Spleen (tissue), 11 donors: ENCODE measurements at regions not wholly inside any gene's neighbourhood (a gene's known extent, or its start where the extent isn't known, plus 50 kb on each side); places are given as distances from the start of the nearest gene placed in this dataset.

Experiments used
- DNase-seq: peaks from one replicate; pipeline ENCODE4 v3.0.0-alpha.2; 2020
- H3K27ac ChIP-seq, 8 donors: fragments of 200-600 bp; sonication (generic) in 7 of 8; 1 replicate in 4 of 8; 2 replicates in 4 of 8; pipeline versions ENCODE4 v1.5.0 to v1.8.0; 2016 to 2021; ENCODE audit warnings: inconsistent platforms in 4 of 8, mild to moderate bottlenecking in 4 of 8, moderate library complexity in 1 of 8
- H3K27me3 ChIP-seq, 7 donors: fragments of 200-600 bp; sonication (generic) in 6 of 7; replicated peaks in 1 of 7; 1 replicate in 4 of 7; 2 replicates in 3 of 7; pipeline versions ENCODE4 v1.5.0 to v1.8.0; 2016 to 2021; ENCODE audit warnings: inconsistent platforms in 3 of 7, mild to moderate bottlenecking in 1 of 7
- H3K36me3 ChIP-seq, 6 donors: fragments of 200-600 bp; sonication (generic) in 5 of 6; 1 replicate in 4 of 6; 2 replicates in 2 of 6; pipeline versions ENCODE4 v1.5.0 to v1.8.0; 2016 to 2021; ENCODE audit warnings: inconsistent platforms in 2 of 6
- H3K4me1 ChIP-seq, 6 donors: fragments of 200-600 bp; sonication (generic) in 5 of 6; 1 replicate in 3 of 6; 2 replicates in 3 of 6; pipeline versions ENCODE4 v1.5.0 to v1.8.0; 2016 to 2021; ENCODE audit warnings: inconsistent platforms in 3 of 6
- H3K4me3 ChIP-seq, 8 donors: fragments of 200-600 bp; sonication (generic) in 7 of 8; 1 replicate in 4 of 8; 2 replicates in 4 of 8; pipeline versions ENCODE4 v1.5.0 to v1.8.0; 2016 to 2021; ENCODE audit warnings: inconsistent platforms in 4 of 8, mild to moderate bottlenecking in 4 of 8, moderate library complexity in 2 of 8
- H3K9me3 ChIP-seq, 8 donors: fragments of 200-600 bp; sonication (generic) in 7 of 8; 1 replicate in 4 of 8; 2 replicates in 4 of 8; pipeline versions ENCODE4 v1.5.0 to v1.8.0; 2016 to 2021; ENCODE audit warnings: inconsistent platforms in 4 of 8
- CTCF ChIP-seq, 11 experiments: fragments of 200-600 bp in 7 of 11; fragments of 450-650 bp in 4 of 11; sonication (generic) in 4 of 11; IDR thresholded peaks in 8 of 11; conservative IDR thresholded peaks in 3 of 11; 1 replicate in 7 of 11; 2 replicates in 4 of 11; pipeline versions ENCODE4 v1.4.0 to v1.8.0; 2016 to 2021; ENCODE audit warnings: antibody characterized with exemption in 11 of 11, inconsistent platforms in 4 of 11, mild to moderate bottlenecking in 1 of 11
- POLR2A ChIP-seq, 3 donors: fragments of 450-650 bp; IDR thresholded peaks; one replicate each; pipeline ENCODE4 v1.5.1; 2017; ENCODE audit warnings: antibody characterized with exemption in 3 of 3, mild to moderate bottlenecking in 1 of 3
- POLR2AphosphoS5 ChIP-seq, 3 donors: sonication (generic); formaldehyde crosslinking; IDR thresholded peaks; one replicate each; pipeline ENCODE4 v1.5.1; 2017; ENCODE audit warnings: antibody characterized with exemption in 3 of 3
- WGBS, 5 donors: extraction: QIAGEN DNeasy Blood & Tissue Kit in 3 of 5; methylation state at CpG; one replicate each; pipeline versions ENCODE4 v1.1.5 to v1.1.7; 2013 to 2018; 5-methylcytosine and 5-hydroxymethylcytosine counted together
- intact Hi-C: fragments of 100-400 bp; cut with DNase I; formaldehyde crosslinking; loops from one replicate; pipeline ENCODE4 v1.15.0; 2023; ENCODE audit warnings: low total_unique reads
- donor health status: healthy with polysubstance abuse.
- donor health status: DM: no; HTN: no; CAD: no; lungs with moderate emphysema.
- donor health status: DM: no; HTN: no; CAD: no.
- donor health status: Bipolar disorder and iron deficiency.
- donor health status: healthy.
- donor health status: DM: no; HTN: no; CAD: no.
- donor health status: DM: yes; HTN: yes; CAD: no.

DNA sequence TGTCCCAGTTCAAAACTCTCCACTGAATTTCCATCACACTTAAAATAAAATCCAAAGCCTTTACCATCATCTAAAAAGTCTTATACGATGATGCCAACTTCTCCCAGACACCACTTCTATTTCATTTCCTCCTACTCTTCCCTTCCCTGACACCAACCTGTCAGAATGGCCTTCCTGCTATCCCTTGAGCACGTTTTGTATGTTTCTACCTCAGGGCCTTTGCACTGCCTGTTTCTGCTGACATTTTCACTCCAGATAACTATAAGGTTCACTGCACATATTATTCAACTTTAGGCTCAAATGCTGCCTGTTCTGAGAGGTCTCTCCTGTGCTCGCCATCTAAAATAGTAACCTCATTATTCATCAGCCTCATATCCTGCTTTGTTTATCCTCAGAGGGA is 269.6 kb downstream of the HTR7 start:
- no peaks in the 10 kb centered on the region for H3K27me3 ChIP-seq
- no peak for TF ChIP-seq POLR2A (IDR thresholded peaks at IDR 0.05)
- no peak for TF ChIP-seq POLR2AphosphoS5 (IDR thresholded peaks at IDR 0.05)
- TF ChIP-seq CTCF (IDR thresholded peaks at IDR 0.05 in 8 of 11, conservative IDR thresholded peaks at IDR 0.05 in 3 of 11), result no peak
- WGBS, 5 donors, result 71 to 81% (median 78%) methylated on average over 3 of the region's 3 CpGs
- no peaks in the 10 kb centered on the region for H3K4me1 ChIP-seq
- no peak overlapping the region for H3K27ac ChIP-seq
- intact Hi-C loops, result no loop called here
- H3K4me3 ChIP-seq, result no peak overlapping the region
- no peak for DNase-seq
- H3K9me3 ChIP-seq, result no peaks in the 10 kb centered on the region
- no peaks in the 10 kb centered on the region for H3K36me3 ChIP-seq

DNA sequence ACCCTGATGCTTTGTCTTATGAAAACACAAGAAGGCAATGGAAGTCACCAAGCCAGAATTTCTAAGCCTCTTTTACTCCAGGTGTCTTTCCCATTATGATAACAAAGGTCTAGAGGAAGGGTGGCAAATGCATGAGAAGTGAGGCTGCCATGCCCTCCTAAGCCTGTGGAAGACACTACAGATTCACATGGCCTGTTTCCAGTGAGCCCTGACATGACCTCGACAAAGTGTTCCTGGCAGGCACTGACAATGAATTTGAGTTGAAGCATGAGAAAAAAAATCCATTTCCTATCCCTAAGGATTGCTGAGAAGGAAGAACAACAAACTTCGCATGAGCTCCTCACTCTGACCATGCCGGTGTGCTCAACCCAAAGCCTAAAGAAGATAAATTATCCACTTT is 268.0 kb downstream of the HTR7 start:
- 48 to 66% (median 55%) methylated on average over 3 of the region's 3 CpGs for WGBS, 5 donors
- intact Hi-C loops, result no loop called here
- no peak for DNase-seq
- no peaks in the 10 kb centered on the region for H3K4me1 ChIP-seq
- no peak overlapping the region for H3K4me3 ChIP-seq
- no peak for TF ChIP-seq CTCF (IDR thresholded peaks at IDR 0.05 in 8 of 11, conservative IDR thresholded peaks at IDR 0.05 in 3 of 11)
- TF ChIP-seq POLR2A (IDR thresholded peaks at IDR 0.05), result no peak
- no peak for TF ChIP-seq POLR2AphosphoS5 (IDR thresholded peaks at IDR 0.05)
- H3K27ac ChIP-seq, result no peak overlapping the region
- H3K27me3 ChIP-seq, result no peaks in the 10 kb centered on the region
- H3K36me3 ChIP-seq, result no peaks in the 10 kb centered on the region
- no peaks in the 10 kb centered on the region for H3K9me3 ChIP-seq

- Histone ChIP-seq H3K4me1 (no peaks in the 10 kb centered on the region), H3K27ac (no peak overlapping the region), H3K9me3 (no peaks in the 10 kb centered on the region), H3K36me3 (no peaks in the 10 kb centered on the region), H3K4me3 (no peak overlapping the region), H3K27me3 (no peaks in the 10 kb centered on the region)
- WGBS, 5 donors, result 45 to 64% (median 49%) methylated on average over 3 of the region's 3 CpGs
- no peak for TF ChIP-seq POLR2AphosphoS5 (IDR thresholded peaks at IDR 0.05)
- no peak for TF ChIP-seq POLR2A (IDR thresholded peaks at IDR 0.05)
- TF ChIP-seq CTCF (IDR thresholded peaks at IDR 0.05 in 8 of 11, conservative IDR thresholded peaks at IDR 0.05 in 3 of 11), result no peak
- intact Hi-C loops, result no loop called here
- no peak for DNase-seq
Observed at GRCh38 chr10:90591629-90592028, 266.2 kb downstream of the HTR7 start.

- H3K4me3 ChIP-seq, result no peak overlapping the region
- DNase-seq, result peak; percentile 68
- no peaks in the 10 kb centered on the region for H3K9me3 ChIP-seq
- H3K27me3 ChIP-seq, result no peaks in the 10 kb centered on the region
- H3K36me3 ChIP-seq, result no peaks in the 10 kb centered on the region
- TF ChIP-seq CTCF (IDR thresholded peaks at IDR 0.05 in 8 of 11, conservative IDR thresholded peaks at IDR 0.05 in 3 of 11) (peak in 6 of 11 experiments; percentile 11 to 40 (median 24)), POLR2AphosphoS5 (IDR thresholded peaks at IDR 0.05) (no peak), POLR2A (IDR thresholded peaks at IDR 0.05) (no peak)
- intact Hi-C loops, result no loop called here
- H3K27ac ChIP-seq, result no peak overlapping the region
- no peaks in the 10 kb centered on the region for H3K4me1 ChIP-seq
- WGBS, 5 donors, result 27 to 42% (median 31%) methylated on average over 3 of the region's 3 CpGs
Observed at GRCh38 chr10:90592638-90593302, 265.1 kb downstream of the HTR7 start.
